GM12873 (cell line): ENCODE measurements at regions not wholly inside any gene's neighbourhood (a gene's known extent, or its start where the extent isn't known, plus 50 kb on each side); places are given as distances from the start of the nearest gene placed in this dataset.

Experiments
- TF ChIP-seq, protein P1 (sequence below): IDR thresholded peaks from 2 replicates; pipeline ENCODE4 v1.5.1; 2012; ENCODE audit warnings: low read depth, mild to moderate bottlenecking, moderate library complexity, low read length, control low read depth; ENCODE audit not compliant: insufficient read depth; ENCODE audit errors: missing control alignments

DNA sequence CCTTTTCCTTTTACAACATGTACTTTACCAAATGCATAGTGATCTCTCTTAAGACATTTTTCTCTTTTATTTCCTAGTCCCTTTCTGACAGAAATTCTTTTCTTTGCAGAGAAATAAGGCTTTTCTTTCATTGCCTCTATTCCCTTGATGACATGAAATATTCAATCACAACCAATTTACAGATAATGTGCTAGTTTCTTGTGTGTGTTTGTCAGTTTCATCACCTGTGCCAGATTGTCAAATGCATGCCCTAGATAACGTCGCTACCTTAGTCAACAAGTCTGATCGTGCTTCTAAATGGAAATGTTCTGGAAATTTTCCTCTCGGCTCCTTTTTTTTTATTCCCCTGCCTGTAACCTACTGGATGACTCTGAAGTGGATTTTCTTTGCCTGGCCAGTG, 478.1 kb downstream of the KLF5 start:
- TF ChIP-seq, protein P1, sequence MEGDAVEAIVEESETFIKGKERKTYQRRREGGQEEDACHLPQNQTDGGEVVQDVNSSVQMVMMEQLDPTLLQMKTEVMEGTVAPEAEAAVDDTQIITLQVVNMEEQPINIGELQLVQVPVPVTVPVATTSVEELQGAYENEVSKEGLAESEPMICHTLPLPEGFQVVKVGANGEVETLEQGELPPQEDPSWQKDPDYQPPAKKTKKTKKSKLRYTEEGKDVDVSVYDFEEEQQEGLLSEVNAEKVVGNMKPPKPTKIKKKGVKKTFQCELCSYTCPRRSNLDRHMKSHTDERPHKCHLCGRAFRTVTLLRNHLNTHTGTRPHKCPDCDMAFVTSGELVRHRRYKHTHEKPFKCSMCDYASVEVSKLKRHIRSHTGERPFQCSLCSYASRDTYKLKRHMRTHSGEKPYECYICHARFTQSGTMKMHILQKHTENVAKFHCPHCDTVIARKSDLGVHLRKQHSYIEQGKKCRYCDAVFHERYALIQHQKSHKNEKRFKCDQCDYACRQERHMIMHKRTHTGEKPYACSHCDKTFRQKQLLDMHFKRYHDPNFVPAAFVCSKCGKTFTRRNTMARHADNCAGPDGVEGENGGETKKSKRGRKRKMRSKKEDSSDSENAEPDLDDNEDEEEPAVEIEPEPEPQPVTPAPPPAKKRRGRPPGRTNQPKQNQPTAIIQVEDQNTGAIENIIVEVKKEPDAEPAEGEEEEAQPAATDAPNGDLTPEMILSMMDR = no peak

DNA sequence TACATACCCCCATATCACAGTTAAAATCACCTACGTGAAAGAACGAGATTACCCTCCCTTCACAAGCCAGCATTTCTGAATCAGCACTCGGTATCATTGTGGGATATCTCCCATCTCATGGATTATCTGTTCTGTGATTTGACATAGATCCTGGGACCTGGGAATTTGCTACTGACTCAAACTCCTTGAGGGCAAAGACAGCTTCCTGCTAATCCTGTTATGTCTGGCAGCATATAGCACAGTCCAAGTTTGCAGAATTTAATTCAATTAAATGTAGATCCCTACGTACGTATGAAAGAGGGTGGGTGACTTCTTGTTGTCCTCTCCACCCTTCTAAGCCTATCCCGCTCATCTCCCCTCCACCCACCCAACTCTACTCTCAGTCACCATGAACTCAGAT, 476.5 kb downstream of the KLF5 start:
- TF ChIP-seq, protein P1 = no peak

DNA sequence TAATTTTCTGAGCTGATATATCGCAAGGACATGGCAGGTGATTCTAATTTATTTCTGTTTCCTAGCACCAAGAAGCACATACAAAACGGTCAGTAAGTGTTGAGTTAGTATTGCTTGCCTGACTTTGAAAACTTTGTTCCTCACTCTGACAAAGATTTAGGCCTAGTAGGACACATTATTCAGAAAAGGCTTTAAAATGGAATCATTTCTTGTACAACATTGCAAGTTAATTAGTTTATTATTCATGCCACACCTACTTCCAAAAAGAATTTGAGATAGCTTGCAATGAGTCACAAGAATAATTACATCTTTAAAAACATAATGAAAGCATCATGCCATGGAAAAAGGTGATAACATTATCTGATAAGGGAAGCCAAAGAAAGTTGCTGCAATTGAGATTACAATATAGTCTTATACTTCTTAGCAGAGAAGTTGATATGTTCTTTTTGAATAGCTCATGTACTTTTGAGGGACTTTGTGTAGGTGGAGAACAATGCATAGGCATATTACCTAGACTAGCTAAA, 474.2 kb downstream of the KLF5 start:
- TF ChIP-seq, protein P1 = no peak

DNA sequence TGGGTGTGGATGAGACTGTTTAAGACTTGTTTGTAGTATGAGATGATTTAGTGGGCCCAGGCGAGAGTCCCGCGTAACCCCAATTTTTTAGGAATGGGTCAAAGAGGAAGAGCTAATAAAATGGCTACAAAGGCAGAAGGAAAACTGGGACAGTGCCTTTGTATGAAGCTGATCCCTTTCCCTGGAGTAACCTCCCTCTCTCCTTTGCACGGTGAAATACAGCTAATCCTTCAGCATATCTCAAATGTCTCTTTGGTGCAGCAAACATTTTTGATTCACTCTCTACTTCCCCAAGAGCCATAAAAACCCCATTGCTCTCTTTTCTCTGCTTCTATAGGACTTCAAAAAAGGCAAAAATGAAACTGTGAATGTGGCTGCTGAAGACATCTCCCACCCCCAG, 473.8 kb downstream of the KLF5 start:
- TF ChIP-seq, protein P1 = no peak

DNA sequence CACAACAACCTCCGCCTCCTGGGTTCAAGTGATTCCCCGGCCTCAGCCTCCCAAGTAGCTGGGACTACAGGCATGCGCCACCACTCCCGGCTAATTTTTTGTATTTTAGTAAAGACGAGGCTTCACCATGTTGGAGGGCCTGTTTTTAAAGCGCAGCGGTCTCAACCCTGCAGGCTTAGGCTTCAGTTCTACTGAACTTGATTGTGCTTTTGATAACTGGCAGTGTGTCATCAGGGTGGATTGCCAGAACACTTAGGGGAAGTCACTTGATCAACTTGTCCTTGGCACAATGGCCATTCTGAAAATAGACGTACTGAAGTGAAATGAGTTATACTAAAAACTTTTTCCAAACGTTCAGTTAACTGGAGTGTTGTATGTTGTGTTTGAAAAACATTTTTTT, 472.2 kb downstream of the KLF5 start:
- TF ChIP-seq, protein P1 = no peak

DNA sequence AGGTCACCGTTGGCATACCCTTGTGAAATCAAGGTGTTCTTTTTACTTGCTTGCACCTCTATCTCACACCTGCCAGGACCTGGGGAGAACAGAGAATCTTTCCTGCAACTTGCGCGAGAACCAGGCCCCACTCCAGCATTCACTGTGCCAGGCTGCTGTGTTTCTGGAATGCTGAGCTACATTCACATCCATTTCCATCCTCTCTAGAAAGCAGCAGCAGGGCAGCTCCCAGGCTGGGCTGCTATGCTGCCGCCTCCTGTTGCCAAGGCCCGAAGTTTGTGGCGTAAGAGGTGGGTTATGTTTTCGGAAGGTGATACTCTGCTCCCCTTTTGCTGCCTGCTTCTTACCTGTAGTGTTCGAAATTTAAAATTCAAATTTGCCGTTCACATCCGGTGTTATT, 464.1 kb downstream of the KLF5 start:
- TF ChIP-seq, protein P1 = no peak

DNA sequence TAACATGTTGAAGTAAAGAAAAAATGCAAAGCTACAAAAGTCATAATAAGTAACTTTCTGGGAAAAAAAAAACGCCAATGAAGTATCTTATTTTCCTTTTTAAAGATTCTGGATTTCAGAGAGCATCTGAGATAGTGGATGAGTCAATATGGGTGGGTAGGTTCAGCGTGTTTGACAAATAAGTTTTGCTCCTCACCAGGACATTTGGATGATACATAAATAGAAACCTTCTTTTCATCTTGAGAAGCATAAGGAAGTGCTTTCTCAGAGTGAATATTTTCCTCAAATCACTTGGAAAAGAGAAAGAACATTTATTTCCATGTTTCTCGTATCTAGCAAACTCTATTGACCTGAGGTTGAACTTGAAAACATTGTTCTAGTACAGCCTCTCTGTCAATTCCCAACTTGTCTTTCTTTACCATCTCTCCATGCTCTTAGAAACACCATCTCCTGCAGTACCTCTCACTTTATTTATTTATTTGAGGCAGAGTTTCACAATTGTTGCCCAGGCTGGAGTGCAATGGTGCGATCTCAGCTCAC, 463.2 kb downstream of the KLF5 start:
- TF ChIP-seq, protein P1 = no peak
